ENCODE measurements at regions not wholly inside any gene's neighbourhood (a gene's known extent, or its start where the extent isn't known, plus 50 kb on each side); places are given as distances from the start of the nearest gene placed in this dataset.
"Not testable (repeated sequence)": the region's sequence is repeated elsewhere in the genome, so short reads cannot be mapped to it uniquely, and the experiment has no call there.

DNA sequence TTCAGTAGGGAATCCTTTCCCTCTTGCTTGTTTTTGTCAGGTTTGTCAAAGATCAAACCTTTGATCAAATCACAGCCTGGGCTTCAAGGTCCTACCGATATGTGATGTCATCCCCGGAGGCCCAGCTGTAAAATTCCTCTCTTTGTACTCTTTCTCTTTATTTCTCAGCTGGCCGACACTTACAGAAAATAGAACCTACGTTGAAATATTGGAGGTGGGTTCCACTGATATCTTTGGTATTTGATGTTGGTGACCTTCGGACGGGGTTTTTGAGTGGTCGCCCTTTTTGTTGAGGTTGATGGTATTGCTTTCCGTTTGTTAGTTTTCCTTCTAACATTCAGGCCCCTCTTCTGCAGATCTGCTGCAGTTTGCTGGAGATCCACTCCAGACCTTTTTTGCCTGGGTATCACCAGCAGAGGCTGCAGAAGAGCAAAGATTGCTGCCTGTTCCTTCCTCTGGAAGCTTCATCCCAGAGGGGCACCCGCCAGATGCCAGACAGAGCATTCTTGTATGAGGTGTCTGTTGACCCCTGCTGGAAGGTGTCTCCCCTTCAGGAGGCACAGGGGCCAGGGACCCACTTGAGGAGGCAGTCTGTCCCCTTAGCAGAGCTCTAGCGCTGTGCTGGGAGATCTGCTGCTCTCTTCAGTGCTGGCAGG lies 316.3 kb downstream of the MAN2A1 start:
- peak; percentile 13 for DNase-seq
- H3K4me1 ChIP-seq; H3K27me3 ChIP-seq; H3K36me3 ChIP-seq; H3K9me3 ChIP-seq; H3K4me3 ChIP-seq (ENCODE audit: low read depth, low read length): not testable (repeated sequence)
- TF ChIP-seq, protein P1, sequence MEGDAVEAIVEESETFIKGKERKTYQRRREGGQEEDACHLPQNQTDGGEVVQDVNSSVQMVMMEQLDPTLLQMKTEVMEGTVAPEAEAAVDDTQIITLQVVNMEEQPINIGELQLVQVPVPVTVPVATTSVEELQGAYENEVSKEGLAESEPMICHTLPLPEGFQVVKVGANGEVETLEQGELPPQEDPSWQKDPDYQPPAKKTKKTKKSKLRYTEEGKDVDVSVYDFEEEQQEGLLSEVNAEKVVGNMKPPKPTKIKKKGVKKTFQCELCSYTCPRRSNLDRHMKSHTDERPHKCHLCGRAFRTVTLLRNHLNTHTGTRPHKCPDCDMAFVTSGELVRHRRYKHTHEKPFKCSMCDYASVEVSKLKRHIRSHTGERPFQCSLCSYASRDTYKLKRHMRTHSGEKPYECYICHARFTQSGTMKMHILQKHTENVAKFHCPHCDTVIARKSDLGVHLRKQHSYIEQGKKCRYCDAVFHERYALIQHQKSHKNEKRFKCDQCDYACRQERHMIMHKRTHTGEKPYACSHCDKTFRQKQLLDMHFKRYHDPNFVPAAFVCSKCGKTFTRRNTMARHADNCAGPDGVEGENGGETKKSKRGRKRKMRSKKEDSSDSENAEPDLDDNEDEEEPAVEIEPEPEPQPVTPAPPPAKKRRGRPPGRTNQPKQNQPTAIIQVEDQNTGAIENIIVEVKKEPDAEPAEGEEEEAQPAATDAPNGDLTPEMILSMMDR (IDR thresholded peaks at IDR 0.05; ENCODE audit: low read depth, low read length) = peak; percentile 18; the same call in 1 of the 2 replicates

DNA sequence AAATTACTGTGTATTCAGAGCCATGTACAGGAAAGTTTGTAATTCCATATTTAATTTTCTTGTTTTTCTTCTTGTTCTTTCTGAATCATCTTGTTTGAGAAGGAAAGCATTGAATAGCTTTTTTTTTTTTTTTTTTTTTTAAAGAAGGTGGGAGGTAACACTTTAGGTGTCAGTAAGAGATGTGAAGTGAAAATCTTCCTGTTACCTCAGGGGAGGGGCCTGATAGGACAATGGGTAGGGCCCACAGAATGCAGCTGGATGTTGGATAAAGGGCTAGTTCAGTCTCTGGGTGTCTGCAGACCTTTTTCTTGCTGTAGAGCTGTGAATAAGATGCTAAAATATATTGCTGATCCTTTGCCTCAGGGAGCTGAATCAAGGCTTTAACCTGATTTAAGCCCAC lies 317.4 kb downstream of the MAN2A1 start:
- Histone ChIP-seq H3K27me3 (no peaks in the 10 kb centered on the region), H3K36me3 (no peaks in the 10 kb centered on the region), H3K4me1 (no peaks in the 10 kb centered on the region), H3K9me3 (no peaks in the 10 kb centered on the region), H3K4me3 (ENCODE audit: low read depth, low read length) (no peak overlapping the region)
- DNase-seq = no peak
- TF ChIP-seq, protein P1 (IDR thresholded peaks at IDR 0.05; ENCODE audit: low read depth, low read length) = no peak

DNA sequence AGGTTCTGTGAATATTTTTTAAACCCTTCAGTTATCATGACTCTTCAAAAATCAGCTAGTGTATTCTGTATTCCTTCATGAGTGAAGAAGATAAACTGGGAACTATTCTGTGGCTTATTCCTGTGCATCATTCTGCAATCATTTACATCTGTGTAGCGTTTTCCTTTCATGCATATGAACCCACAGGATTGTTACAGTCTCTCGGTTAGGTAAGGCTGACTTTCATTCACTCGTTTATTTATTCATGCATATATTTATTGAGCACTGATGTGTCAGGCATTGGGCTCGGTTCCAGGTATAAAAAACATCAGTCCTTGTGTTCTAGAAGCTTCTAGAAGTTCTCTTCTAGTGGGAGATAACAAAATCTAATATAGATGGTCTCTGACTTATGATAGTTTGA lies 318.4 kb downstream of the MAN2A1 start:
- TF ChIP-seq, protein P1 (IDR thresholded peaks at IDR 0.05; ENCODE audit: low read depth, low read length) = no peak
- Histone ChIP-seq H3K4me3 (ENCODE audit: low read depth, low read length) (no peak overlapping the region), H3K4me1 (no peaks in the 10 kb centered on the region), H3K36me3 (no peaks in the 10 kb centered on the region), H3K27me3 (no peaks in the 10 kb centered on the region), H3K9me3 (no peaks in the 10 kb centered on the region)
- DNase-seq = no peak

DNA sequence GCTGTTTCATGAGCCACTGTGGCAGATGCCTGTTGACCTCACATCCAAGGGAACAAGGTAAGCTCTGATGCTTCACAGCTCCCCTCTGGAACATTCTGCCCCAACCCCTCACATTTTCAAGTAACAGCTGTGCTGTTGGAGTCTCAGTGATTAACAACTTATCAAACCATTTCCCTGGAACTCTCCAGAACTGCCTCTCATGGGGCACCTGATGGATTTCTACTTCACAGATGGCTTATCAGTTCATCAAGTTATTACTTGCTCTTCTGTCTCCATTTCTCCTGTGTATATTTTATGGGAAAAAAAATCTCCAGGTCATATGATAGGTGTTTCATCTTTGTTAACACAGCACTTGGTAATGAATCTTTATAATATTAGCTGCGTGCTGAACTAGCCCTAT lies 322.4 kb downstream of the MAN2A1 start:
- no peak overlapping the region for H3K4me3 ChIP-seq (ENCODE audit: low read depth, low read length)
- no peaks in the 10 kb centered on the region for H3K36me3 ChIP-seq
- H3K4me1 ChIP-seq = no peaks in the 10 kb centered on the region
- no peaks in the 10 kb centered on the region for H3K9me3 ChIP-seq
- TF ChIP-seq, protein P1 (IDR thresholded peaks at IDR 0.05; ENCODE audit: low read depth, low read length) = no peak
- no peaks in the 10 kb centered on the region for H3K27me3 ChIP-seq
- DNase-seq = no peak

DNA sequence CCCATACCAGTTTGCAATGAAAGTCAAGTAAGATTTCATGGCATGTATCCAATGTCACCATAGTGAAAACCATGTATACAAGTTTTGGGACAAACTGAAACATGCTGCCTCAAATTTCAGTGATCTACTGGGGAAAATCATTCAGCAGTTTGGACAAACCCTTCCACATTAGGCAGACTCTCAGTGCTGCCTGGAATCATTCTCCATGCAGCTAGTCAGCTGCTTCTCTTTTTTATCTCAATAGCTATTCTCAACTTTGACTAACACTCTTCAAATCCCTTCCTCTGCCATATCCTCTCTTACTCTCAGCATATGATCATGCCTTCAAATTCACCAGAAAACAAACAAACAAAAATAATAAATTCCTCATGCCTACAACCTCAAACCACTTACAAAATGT lies 323.3 kb downstream of the MAN2A1 start:
- Histone ChIP-seq H3K9me3 (no peaks in the 10 kb centered on the region), H3K4me3 (ENCODE audit: low read depth, low read length) (no peak overlapping the region), H3K4me1 (no peaks in the 10 kb centered on the region), H3K27me3 (no peaks in the 10 kb centered on the region), H3K36me3 (no peaks in the 10 kb centered on the region)
- DNase-seq = no peak
- TF ChIP-seq, protein P1 (IDR thresholded peaks at IDR 0.05; ENCODE audit: low read depth, low read length) = no peak

DNA sequence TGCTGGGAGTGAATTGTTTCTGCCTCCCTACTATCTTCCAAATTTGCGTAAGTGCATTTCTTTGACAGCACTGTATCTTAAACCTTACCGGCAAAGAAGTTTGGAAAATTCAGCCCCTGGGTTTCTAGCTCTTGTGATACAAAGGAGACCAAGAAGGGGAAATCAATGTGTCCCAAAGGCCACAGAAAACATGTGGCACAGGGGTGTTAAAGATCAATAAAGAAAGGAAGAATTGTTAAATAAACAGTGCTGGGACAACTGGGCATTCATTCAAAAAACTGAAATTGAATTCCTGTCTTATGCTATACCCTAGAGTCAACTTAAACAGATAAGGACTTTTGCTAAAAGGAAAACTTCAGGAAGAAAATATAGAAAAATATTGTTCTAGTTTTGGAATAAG lies 328.1 kb downstream of the MAN2A1 start:
- Histone ChIP-seq H3K4me3 (ENCODE audit: low read depth, low read length) (no peak overlapping the region), H3K27me3 (no peaks in the 10 kb centered on the region), H3K4me1 (no peaks in the 10 kb centered on the region), H3K36me3 (no peaks in the 10 kb centered on the region), H3K9me3 (no peaks in the 10 kb centered on the region)
- DNase-seq = no peak
- TF ChIP-seq, protein P1 (IDR thresholded peaks at IDR 0.05; ENCODE audit: low read depth, low read length) = no peak
